Lower lobe of right lung (tissue), 2 donors: ENCODE measurements at regions not wholly inside any gene's neighbourhood (a gene's known extent, or its start where the extent isn't known, plus 50 kb on each side); places are given as distances from the start of the nearest gene placed in this dataset.

ENCODE experiments used
- ATAC-seq, 2 donors: fragments of 200-7000 bp; cut with Tn5 transposase; one replicate each; pipeline ENCODE4 v1.9.1; 2020 to 2022; ENCODE audit warnings: mild to moderate bottlenecking in 2 of 2, moderate library complexity in 2 of 2
- DNase-seq: peaks from one replicate; pipeline ENCODE4 v3.0.0-alpha.2; 2020
- H3K27ac ChIP-seq: fragments of 200-600 bp; one replicate; pipeline ENCODE4 v1.8.0; 2022
- H3K27me3 ChIP-seq: fragments of 200-600 bp; one replicate; pipeline ENCODE4 v1.8.0; 2022; ENCODE audit warnings: low read depth
- H3K36me3 ChIP-seq: fragments of 200-600 bp; one replicate; pipeline ENCODE4 v1.8.0; 2022; ENCODE audit warnings: mild to moderate bottlenecking
- H3K4me1 ChIP-seq: fragments of 200-600 bp; one replicate; pipeline ENCODE4 v1.8.0; 2022
- H3K4me3 ChIP-seq: fragments of 200-600 bp; one replicate; pipeline ENCODE4 v1.8.0; 2022; ENCODE audit warnings: mild to moderate bottlenecking
- H3K9me3 ChIP-seq: fragments of 200-600 bp; one replicate; pipeline ENCODE4 v1.8.0; 2022
- CTCF ChIP-seq: fragments of 200-600 bp; IDR thresholded peaks from one replicate; pipeline ENCODE4 v1.8.0; 2022; ENCODE audit warnings: antibody characterized with exemption, mild to moderate bottlenecking
- intact Hi-C: fragments of 100-400 bp; cut with DNase I; formaldehyde crosslinking; loops from one replicate; pipeline ENCODE4 v1.11.0; 2022
- donor health status: DM: no; HTN: yes; CAD: no; lungs with severe emphysema.

- intact Hi-C loops = no loop called here
- Histone ChIP-seq H3K27me3 (no peaks in the 10 kb centered on the region), H3K4me1 (no peaks in the 10 kb centered on the region), H3K4me3 (no peak overlapping the region), H3K27ac (no peak overlapping the region), H3K9me3 (no peaks in the 10 kb centered on the region), H3K36me3 (no peaks in the 10 kb centered on the region)
- ATAC-seq (no peak), DNase-seq (no peak)
- TF ChIP-seq CTCF = no peak
Observed at GRCh38 chr12:28023156-28023887, 50.8 kb upstream of the PTHLH start.

- intact Hi-C loops = no loop called here
- no peak overlapping the region for H3K27ac ChIP-seq
- H3K27me3 ChIP-seq = no peaks in the 10 kb centered on the region
- no peak for ATAC-seq
- DNase-seq = no peak
- H3K36me3 ChIP-seq = no peaks in the 10 kb centered on the region
- H3K4me3 ChIP-seq = no peak overlapping the region
- no peaks in the 10 kb centered on the region for H3K9me3 ChIP-seq
- no peaks in the 10 kb centered on the region for H3K4me1 ChIP-seq
- TF ChIP-seq CTCF = no peak
Observed at GRCh38 chr12:28024231-28024995, 51.9 kb upstream of the PTHLH start.

GRCh38 chr12:28025821-28026505 lies 53.4 kb upstream of the PTHLH start:
- DNase-seq = no peak
- no peaks in the 10 kb centered on the region for H3K4me1 ChIP-seq
- no peaks in the 10 kb centered on the region for H3K36me3 ChIP-seq
- H3K4me3 ChIP-seq = no peak overlapping the region
- intact Hi-C loops = no loop called here
- TF ChIP-seq CTCF = no peak
- no peaks in the 10 kb centered on the region for H3K9me3 ChIP-seq
- H3K27me3 ChIP-seq = no peaks in the 10 kb centered on the region
- no peak overlapping the region for H3K27ac ChIP-seq
- ATAC-seq = no peak

GRCh38 chr12:28026701-28027100 lies 54.2 kb upstream of the PTHLH start:
- Histone ChIP-seq H3K36me3 (no peaks in the 10 kb centered on the region), H3K4me1 (no peaks in the 10 kb centered on the region), H3K9me3 (no peaks in the 10 kb centered on the region), H3K27me3 (no peaks in the 10 kb centered on the region), H3K27ac (no peak overlapping the region), H3K4me3 (no peak overlapping the region)
- no peak for ATAC-seq
- intact Hi-C loops = no loop called here
- no peak for DNase-seq
- no peak for TF ChIP-seq CTCF

- no peak for TF ChIP-seq CTCF
- DNase-seq = no peak
- no peak overlapping the region for H3K27ac ChIP-seq
Observed at GRCh38 chr12:28027328-28027727, 54.8 kb upstream of the PTHLH start.

More at GRCh38 chr12:28027328-28027727, 54.8 kb upstream of the PTHLH start:
- no peaks in the 10 kb centered on the region for H3K4me1 ChIP-seq
- H3K9me3 ChIP-seq = no peaks in the 10 kb centered on the region
- no peaks in the 10 kb centered on the region for H3K27me3 ChIP-seq
- H3K36me3 ChIP-seq = no peaks in the 10 kb centered on the region
- intact Hi-C loops = no loop called here
- no peak for ATAC-seq
- no peak overlapping the region for H3K4me3 ChIP-seq
